H4 (cell line): ENCODE measurements at regions not wholly inside any gene's neighbourhood (a gene's known extent, or its start where the extent isn't known, plus 50 kb on each side); places are given as distances from the start of the nearest gene placed in this dataset.

Experiments used
- DNase-seq: peaks from one replicate; pipeline ENCODE4 v3.0.0-alpha.2; 2015; ENCODE audit warnings: low spot score

- no peak for DNase-seq
These were observed 171.1 kb upstream of the LYZL1 start for GRCh38 chr10:29117781-29118180.

GRCh38 chr10:29119374-29119773, 169.5 kb upstream of the LYZL1 start:
- peak; percentile 71 for DNase-seq

- peak; percentile 68 for DNase-seq
These were observed 168.7 kb upstream of the LYZL1 start for GRCh38 chr10:29120216-29120615.

- DNase-seq: no peak
These were observed 164.0 kb upstream of the LYZL1 start for GRCh38 chr10:29124864-29125263.

GRCh38 chr10:29127037-29127700, 161.7 kb upstream of the LYZL1 start:
- DNase-seq: no peak

- no peak for DNase-seq
These were observed 161.1 kb upstream of the LYZL1 start for GRCh38 chr10:29127731-29128130.

GRCh38 chr10:29130190-29130673, 158.6 kb upstream of the LYZL1 start:
- peak; percentile 24 for DNase-seq

- DNase-seq: peak; percentile 9
These were observed 156.8 kb upstream of the LYZL1 start for GRCh38 chr10:29131952-29132547.

- DNase-seq: peak; percentile 8
These were observed 156.2 kb upstream of the LYZL1 start for GRCh38 chr10:29132551-29133111.

- DNase-seq: no peak
These were observed 153.5 kb upstream of the LYZL1 start for GRCh38 chr10:29135337-29135736.

- no peak for DNase-seq
These were observed 152.5 kb upstream of the LYZL1 start for GRCh38 chr10:29136411-29136810.

- DNase-seq: no peak
These were observed 148.7 kb upstream of the LYZL1 start for GRCh38 chr10:29140151-29140550.

- DNase-seq: peak; percentile 43
These were observed 147.9 kb upstream of the LYZL1 start for GRCh38 chr10:29140991-29141390.

- peak; percentile 57 for DNase-seq
These were observed 147.1 kb upstream of the LYZL1 start for GRCh38 chr10:29141761-29142160.

GRCh38 chr10:29142516-29143314, 146.2 kb upstream of the LYZL1 start:
- DNase-seq: no peak

- DNase-seq: no peak
These were observed 144.7 kb upstream of the LYZL1 start for GRCh38 chr10:29144126-29144525.

GRCh38 chr10:29146311-29147100, 142.4 kb upstream of the LYZL1 start:
- no peak for DNase-seq

GRCh38 chr10:29150010-29150409, 138.9 kb upstream of the LYZL1 start:
- DNase-seq: peak; percentile 49

- DNase-seq: no peak
These were observed 137.9 kb upstream of the LYZL1 start for GRCh38 chr10:29151005-29151404.

GRCh38 chr10:29157321-29157720, 131.5 kb upstream of the LYZL1 start:
- DNase-seq: no peak

- DNase-seq: no peak
These were observed 130.8 kb upstream of the LYZL1 start for GRCh38 chr10:29158066-29158465.
